GM12892 (cell line): ENCODE measurements at regions not wholly inside any gene's neighbourhood (a gene's known extent, or its start where the extent isn't known, plus 50 kb on each side); places are given as distances from the start of the nearest gene placed in this dataset.

Experiments used
- POLR2A ChIP-seq: IDR thresholded peaks from 2 replicates; pipeline ENCODE4 v1.6.1; 2011; ENCODE audit warnings: low read depth, low read length, control low read depth
- TAF1 ChIP-seq: IDR thresholded peaks from 2 replicates; pipeline ENCODE4 v1.6.1; 2011; ENCODE audit warnings: low read depth, mild to moderate bottlenecking, control low read depth, low read length, borderline replicate concordance

DNA sequence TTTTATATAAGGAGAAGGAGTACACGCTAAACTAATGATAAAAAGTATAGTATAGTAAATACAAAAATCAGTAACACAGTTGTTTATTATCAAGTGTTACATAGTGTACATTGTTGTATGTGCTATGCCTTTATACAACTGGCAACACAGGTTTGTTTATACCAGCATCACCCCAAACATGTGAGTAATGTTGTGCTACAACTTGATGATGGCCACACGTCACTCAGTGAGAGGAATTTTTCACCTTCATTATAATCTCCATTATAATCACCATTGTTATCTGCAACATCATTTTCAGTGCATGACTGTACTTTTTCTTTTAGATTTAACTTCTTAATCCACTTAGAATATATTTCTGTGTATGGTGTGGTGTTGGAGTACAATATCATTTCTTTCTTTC is 204.0 kb upstream of the CTNNB1 start:
- TF ChIP-seq TAF1 (no peak), POLR2A (no peak)
